ENCODE measurements at regions not wholly inside any gene's neighbourhood (a gene's known extent, or its start where the extent isn't known, plus 50 kb on each side); places are given as distances from the start of the nearest gene placed in this dataset.

DNA sequence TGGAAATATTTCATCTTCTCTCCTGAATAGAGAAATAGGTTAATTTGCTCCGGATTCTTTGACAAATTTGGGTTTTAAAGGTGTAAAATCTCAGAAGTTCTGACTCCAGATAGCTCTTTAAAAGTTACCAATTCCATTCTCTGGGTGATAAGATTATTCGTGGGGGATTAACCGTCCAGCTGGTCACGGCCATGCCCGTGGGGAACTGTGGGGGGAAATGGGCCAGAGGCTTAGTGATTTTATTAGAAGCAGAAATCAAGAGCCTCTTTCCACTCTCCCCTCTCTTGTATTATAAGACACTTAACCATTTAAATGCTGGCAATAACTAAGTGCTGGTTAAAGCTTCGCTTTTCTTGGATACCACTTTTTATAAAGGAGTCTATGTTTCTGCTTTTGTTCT is 376.4 kb upstream of the KAZN start:
- DNase-seq (ENCODE audit: low spot score in 2 of 2, unreplicated experiment in 2 of 2) = no peak
- TF ChIP-seq, protein P1, sequence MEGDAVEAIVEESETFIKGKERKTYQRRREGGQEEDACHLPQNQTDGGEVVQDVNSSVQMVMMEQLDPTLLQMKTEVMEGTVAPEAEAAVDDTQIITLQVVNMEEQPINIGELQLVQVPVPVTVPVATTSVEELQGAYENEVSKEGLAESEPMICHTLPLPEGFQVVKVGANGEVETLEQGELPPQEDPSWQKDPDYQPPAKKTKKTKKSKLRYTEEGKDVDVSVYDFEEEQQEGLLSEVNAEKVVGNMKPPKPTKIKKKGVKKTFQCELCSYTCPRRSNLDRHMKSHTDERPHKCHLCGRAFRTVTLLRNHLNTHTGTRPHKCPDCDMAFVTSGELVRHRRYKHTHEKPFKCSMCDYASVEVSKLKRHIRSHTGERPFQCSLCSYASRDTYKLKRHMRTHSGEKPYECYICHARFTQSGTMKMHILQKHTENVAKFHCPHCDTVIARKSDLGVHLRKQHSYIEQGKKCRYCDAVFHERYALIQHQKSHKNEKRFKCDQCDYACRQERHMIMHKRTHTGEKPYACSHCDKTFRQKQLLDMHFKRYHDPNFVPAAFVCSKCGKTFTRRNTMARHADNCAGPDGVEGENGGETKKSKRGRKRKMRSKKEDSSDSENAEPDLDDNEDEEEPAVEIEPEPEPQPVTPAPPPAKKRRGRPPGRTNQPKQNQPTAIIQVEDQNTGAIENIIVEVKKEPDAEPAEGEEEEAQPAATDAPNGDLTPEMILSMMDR (IDR thresholded peaks at IDR 0.05; ENCODE audit: unreplicated experiment) = no peak
- peaks cover 38% of the 10 kb centered on the region for H3K9me3 Mint-ChIP-seq
- H3K4me1 Mint-ChIP-seq = no peaks in the 10 kb centered on the region
- H3K27me3 Mint-ChIP-seq (ENCODE audit: low read depth) = peaks cover 18% of the 10 kb centered on the region
- no peak overlapping the region for H3K4me3 Mint-ChIP-seq
- no peak overlapping the region for H3K27ac Mint-ChIP-seq
- peaks cover 1% of the 10 kb centered on the region for H3K36me3 Mint-ChIP-seq

GRCh38 chr1:14228677-14229076 is 369.8 kb upstream of the KAZN start:
- Mint-ChIP-seq H3K27ac (no peak overlapping the region), H3K36me3 (no peaks in the 10 kb centered on the region), H3K4me3 (no peak overlapping the region), H3K27me3 (ENCODE audit: low read depth) (peaks cover 37% of the 10 kb centered on the region), H3K9me3 (peaks cover 20% of the 10 kb centered on the region), H3K4me1 (no peaks in the 10 kb centered on the region)
- TF ChIP-seq, protein P1 (IDR thresholded peaks at IDR 0.05; ENCODE audit: unreplicated experiment) = no peak
- no peak for DNase-seq (ENCODE audit: low spot score in 2 of 2, unreplicated experiment in 2 of 2)

DNA sequence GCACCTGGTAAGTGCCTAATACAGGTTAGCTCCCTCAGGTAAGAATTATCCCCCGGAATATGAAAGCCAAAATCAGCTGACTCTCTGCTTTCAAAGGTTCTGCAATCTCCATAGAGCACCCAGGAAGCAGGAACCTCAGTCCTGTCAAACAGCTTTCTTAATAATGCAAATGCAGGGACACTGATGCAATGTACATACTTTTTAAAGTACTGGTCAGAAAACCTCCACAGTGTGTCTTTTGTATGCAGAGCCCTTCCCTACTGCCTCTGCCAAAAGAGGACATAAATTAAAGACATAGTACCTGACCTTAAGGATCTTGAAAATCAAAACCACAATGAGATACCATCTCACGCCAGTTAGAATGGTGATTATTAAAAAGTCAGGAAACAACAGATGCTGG is 365.0 kb upstream of the KAZN start:
- no peak for DNase-seq (ENCODE audit: low spot score in 2 of 2, unreplicated experiment in 2 of 2)
- Mint-ChIP-seq H3K36me3 (no peaks in the 10 kb centered on the region), H3K4me3 (no peak overlapping the region), H3K27ac (no peak overlapping the region), H3K27me3 (ENCODE audit: low read depth) (peaks cover 38% of the 10 kb centered on the region), H3K9me3 (peaks cover 6% of the 10 kb centered on the region), H3K4me1 (no peaks in the 10 kb centered on the region)
- TF ChIP-seq, protein P1 (IDR thresholded peaks at IDR 0.05; ENCODE audit: unreplicated experiment) = no peak

GRCh38 chr1:14236097-14236496 is 362.4 kb upstream of the KAZN start:
- TF ChIP-seq, protein P1 (IDR thresholded peaks at IDR 0.05; ENCODE audit: unreplicated experiment) = no peak
- H3K9me3 Mint-ChIP-seq = peaks cover 6% of the 10 kb centered on the region
- no peaks in the 10 kb centered on the region for H3K36me3 Mint-ChIP-seq
- no peak for DNase-seq (ENCODE audit: low spot score in 2 of 2, unreplicated experiment in 2 of 2)
- H3K27me3 Mint-ChIP-seq (ENCODE audit: low read depth) = peaks cover 40% of the 10 kb centered on the region
- H3K4me1 Mint-ChIP-seq = no peaks in the 10 kb centered on the region
- H3K4me3 Mint-ChIP-seq = no peak overlapping the region
- no peak overlapping the region for H3K27ac Mint-ChIP-seq

GRCh38 chr1:14238472-14239307 is 359.8 kb upstream of the KAZN start:
- Mint-ChIP-seq H3K27me3 (ENCODE audit: low read depth) (peaks cover 48% of the 10 kb centered on the region), H3K4me3 (no peak overlapping the region), H3K27ac (no peak overlapping the region), H3K36me3 (no peaks in the 10 kb centered on the region), H3K4me1 (no peaks in the 10 kb centered on the region), H3K9me3 (no peaks in the 10 kb centered on the region)
- TF ChIP-seq, protein P1 (IDR thresholded peaks at IDR 0.05; ENCODE audit: unreplicated experiment) = no peak
- no peak for DNase-seq (ENCODE audit: low spot score in 2 of 2, unreplicated experiment in 2 of 2)

Measured in mesothelial cell of epicardium (in vitro differentiated cells).